Naive thymus-derived CD4-positive, alpha-beta T cell (primary cell): ENCODE measurements at regions not wholly inside any gene's neighbourhood (a gene's known extent, or its start where the extent isn't known, plus 50 kb on each side); places are given as distances from the start of the nearest gene placed in this dataset.

Source experiments
- ATAC-seq: fragments of 150-1000 bp; cut with Tn5 transposase; 2 replicates; pipeline ENCODE4 v1.10.0; 2021; ENCODE audit warnings: mild to moderate bottlenecking, moderate library complexity
- CTCF ChIA-PET: fragments of 350-600 bp; sonication (Branson Sonifier 250); formaldehyde crosslinking; loops from one replicate; lab custom pipeline; 2021; ENCODE audit warnings: antibody characterized with exemption; lab: Charles Lee
- POLR2A ChIA-PET: fragments of 350-600 bp; sonication (Branson Sonifier 250); formaldehyde crosslinking; loops from one replicate; lab custom pipeline; 2021; ENCODE audit warnings: antibody characterized with exemption, inconsistent platforms; lab: Charles Lee
- DNase-seq, 9 donors: peaks; one replicate each; pipeline versions ENCODE4 v3.0.0 to v3.0.0-alpha.2; 2020 to 2022; ENCODE audit warnings: mixed read lengths in 1 of 9
- H3K27ac ChIP-seq: one replicate; pipeline ENCODE4 v1.7.0; 2013; ENCODE audit warnings: mild to moderate bottlenecking, low read depth, low read length, moderate library complexity
- H3K27me3 ChIP-seq, 2 donors: one replicate each; pipeline ENCODE4 v1.7.0; 2013; ENCODE audit warnings: low read length in 2 of 2, mild to moderate bottlenecking in 2 of 2, moderate library complexity in 2 of 2; ENCODE audit not compliant: control insufficient read depth in 2 of 2, insufficient read depth in 2 of 2
- H3K36me3 ChIP-seq, 3 experiments: 1 replicate in 2 of 3; 2 replicates in 1 of 3; pipeline ENCODE4 v1.7.0; 2013; ENCODE audit warnings: low read length in 3 of 3, mild to moderate bottlenecking in 3 of 3, moderate library complexity in 1 of 3; ENCODE audit not compliant: insufficient read depth in 3 of 3, control insufficient read depth in 2 of 3
- H3K4me1 ChIP-seq, 2 donors: one replicate each; pipeline ENCODE4 v1.7.0; 2013; ENCODE audit warnings: low read length in 2 of 2, mild to moderate bottlenecking in 2 of 2, moderate library complexity in 1 of 2; ENCODE audit not compliant: control insufficient read depth in 2 of 2, insufficient read depth in 2 of 2
- H3K4me3 ChIP-seq: 2 replicates; pipeline ENCODE4 v1.7.0; 2013; ENCODE audit warnings: mild to moderate bottlenecking, low read length
- H3K9me3 ChIP-seq, 3 experiments: 1 replicate in 2 of 3; 2 replicates in 1 of 3; pipeline ENCODE4 v1.7.0; 2013; ENCODE audit warnings: low read length in 3 of 3; ENCODE audit not compliant: control insufficient read depth in 2 of 3
- H3K27ac Mint-ChIP-seq, 9 donors: one replicate each; pipeline ENCODE4 v1.8.0; 2020 to 2022; ENCODE audit warnings: mixed read lengths in 9 of 9, mild to moderate bottlenecking in 8 of 9, moderate library complexity in 5 of 9, inconsistent platforms in 2 of 9
- H3K27me3 Mint-ChIP-seq, 5 donors: one replicate each; pipeline ENCODE4 v1.8.0; 2021 to 2022; ENCODE audit warnings: mixed read lengths in 5 of 5, mild to moderate bottlenecking in 1 of 5
- H3K36me3 Mint-ChIP-seq, 5 donors: one replicate each; pipeline ENCODE4 v1.8.0; 2020 to 2022; ENCODE audit warnings: mixed read lengths in 5 of 5, mild to moderate bottlenecking in 3 of 5, inconsistent platforms in 1 of 5
- H3K4me1 Mint-ChIP-seq, 7 donors: one replicate each; pipeline ENCODE4 v1.8.0; 2020 to 2022; ENCODE audit warnings: mixed read lengths in 7 of 7, mild to moderate bottlenecking in 3 of 7, inconsistent platforms in 1 of 7
- H3K4me3 Mint-ChIP-seq, 10 donors: one replicate each; pipeline ENCODE4 v1.8.0; 2020 to 2022; ENCODE audit warnings: mild to moderate bottlenecking in 10 of 10, mixed read lengths in 10 of 10, moderate library complexity in 6 of 10, inconsistent platforms in 2 of 10
- H3K9me3 Mint-ChIP-seq, 11 donors: one replicate each; pipeline ENCODE4 v1.8.0; 2020 to 2022; ENCODE audit warnings: mixed read lengths in 11 of 11, mild to moderate bottlenecking in 4 of 11, inconsistent platforms in 1 of 11, moderate library complexity in 1 of 11
- intact Hi-C, 2 donors: fragments of 100-400 bp; cut with micrococcal nuclease; formaldehyde crosslinking; loops; one replicate each; pipeline ENCODE4 v1.15.1; 2023

DNA sequence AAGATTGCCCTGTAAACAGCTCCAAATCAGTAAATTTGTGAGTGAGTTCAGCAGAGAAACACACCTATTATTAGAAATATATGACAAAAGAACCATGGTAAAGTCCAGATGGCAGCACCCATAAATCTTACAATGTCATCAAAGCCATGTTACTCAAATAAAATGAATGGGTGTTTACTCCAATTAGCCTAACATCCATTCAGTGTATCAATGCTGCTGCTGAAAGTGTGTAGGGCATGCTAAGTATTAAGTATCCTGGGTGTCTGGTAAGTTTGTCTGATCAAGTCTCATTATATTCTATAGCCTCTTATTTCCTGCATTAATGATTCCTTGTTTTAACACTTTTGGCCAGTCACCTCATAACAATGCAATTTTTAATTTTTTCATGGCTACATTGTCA is 185.5 kb upstream of the STEAP4 start:
- ATAC-seq (no peak), DNase-seq (no peak)
- no peak overlapping the region for H3K4me3 Mint-ChIP-seq
- no peaks in the 10 kb centered on the region for H3K27me3 ChIP-seq
- H3K9me3 Mint-ChIP-seq: peaks cover 0 to 12% (median 0%) of the 10 kb centered on the region in 11 donors
- intact Hi-C loops: no loop called here
- H3K4me1 Mint-ChIP-seq: no peaks in the 10 kb centered on the region
- H3K27ac ChIP-seq: no peak overlapping the region
- H3K9me3 ChIP-seq: no peaks in the 10 kb centered on the region
- no peaks in the 10 kb centered on the region for H3K4me1 ChIP-seq
- no peaks in the 10 kb centered on the region for H3K36me3 ChIP-seq
- POLR2A ChIA-PET: no interaction called here
- no peak overlapping the region for H3K27ac Mint-ChIP-seq
- no peak overlapping the region for H3K4me3 ChIP-seq
- H3K36me3 Mint-ChIP-seq: no peaks in the 10 kb centered on the region
- H3K27me3 Mint-ChIP-seq: peaks cover 0 to 10% (median 2%) of the 10 kb centered on the region in 5 donors
- CTCF ChIA-PET: no interaction called here

GRCh38 chr7:88490874-88491273 is 184.2 kb upstream of the STEAP4 start:
- ChIA-PET CTCF (no interaction called here), POLR2A (no interaction called here)
- no peaks in the 10 kb centered on the region for H3K9me3 ChIP-seq
- Mint-ChIP-seq H3K4me1 (no peaks in the 10 kb centered on the region), H3K36me3 (no peaks in the 10 kb centered on the region), H3K27ac (no peak overlapping the region), H3K9me3 (peaks cover 0 to 12% (median 0%) of the 10 kb centered on the region in 11 donors), H3K4me3 (no peak overlapping the region), H3K27me3 (peaks cover 0 to 10% (median 2%) of the 10 kb centered on the region in 5 donors)
- H3K27me3 ChIP-seq: no peaks in the 10 kb centered on the region
- no peaks in the 10 kb centered on the region for H3K4me1 ChIP-seq
- intact Hi-C loops: no loop called here
- no peak overlapping the region for H3K4me3 ChIP-seq
- DNase-seq (no peak), ATAC-seq (no peak)
- H3K36me3 ChIP-seq: no peaks in the 10 kb centered on the region
- no peak overlapping the region for H3K27ac ChIP-seq

GRCh38 chr7:88490161-88490560 is 183.5 kb upstream of the STEAP4 start:
- Histone ChIP-seq H3K27ac (no peak overlapping the region), H3K4me3 (no peak overlapping the region), H3K36me3 (no peaks in the 10 kb centered on the region), H3K9me3 (no peaks in the 10 kb centered on the region), H3K27me3 (no peaks in the 10 kb centered on the region), H3K4me1 (no peaks in the 10 kb centered on the region)
- DNase-seq (no peak), ATAC-seq (no peak)
- H3K27ac Mint-ChIP-seq: no peak overlapping the region
- H3K4me3 Mint-ChIP-seq: no peak overlapping the region
- peaks cover 0 to 10% (median 2%) of the 10 kb centered on the region in 5 donors for H3K27me3 Mint-ChIP-seq
- H3K4me1 Mint-ChIP-seq: no peaks in the 10 kb centered on the region
- intact Hi-C loops: no loop called here
- POLR2A ChIA-PET: no interaction called here
- peaks cover 0 to 12% (median 0%) of the 10 kb centered on the region in 11 donors for H3K9me3 Mint-ChIP-seq
- CTCF ChIA-PET: no interaction called here
- H3K36me3 Mint-ChIP-seq: no peaks in the 10 kb centered on the region

DNA sequence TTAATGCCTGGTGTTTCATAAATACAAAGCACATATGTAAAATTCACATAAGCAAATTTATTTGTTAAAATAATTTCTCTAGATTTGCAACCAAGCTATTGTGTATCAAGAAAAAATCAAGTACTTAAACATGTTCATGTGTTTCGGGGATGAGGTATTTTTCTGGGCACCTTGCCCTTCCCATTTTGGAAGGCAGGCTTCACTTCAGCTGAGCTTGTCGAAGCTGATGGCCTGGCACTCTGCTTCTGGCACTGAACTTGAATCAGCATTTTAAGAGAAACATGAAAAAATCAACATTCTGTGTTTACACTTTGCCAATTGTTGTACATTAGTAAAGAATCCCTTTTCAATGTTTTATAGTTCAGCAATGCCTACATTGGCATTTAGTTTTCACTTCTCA is 179.1 kb upstream of the STEAP4 start:
- no peak for DNase-seq
- H3K4me1 Mint-ChIP-seq: no peaks in the 10 kb centered on the region
- no peak overlapping the region for H3K4me3 Mint-ChIP-seq
- ChIA-PET CTCF (no interaction called here), POLR2A (no interaction called here)
- Histone ChIP-seq H3K36me3 (no peaks in the 10 kb centered on the region), H3K4me1 (no peaks in the 10 kb centered on the region), H3K9me3 (no peaks in the 10 kb centered on the region), H3K27me3 (no peaks in the 10 kb centered on the region), H3K27ac (no peak overlapping the region), H3K4me3 (no peak overlapping the region)
- no peak overlapping the region for H3K27ac Mint-ChIP-seq
- intact Hi-C loops: no loop called here
- H3K27me3 Mint-ChIP-seq: peaks cover 0 to 6% (median 2%) of the 10 kb centered on the region in 5 donors
- peaks cover 0 to 12% (median 0%) of the 10 kb centered on the region in 11 donors for H3K9me3 Mint-ChIP-seq
- H3K36me3 Mint-ChIP-seq: no peaks in the 10 kb centered on the region
- ATAC-seq: no peak

- Histone ChIP-seq H3K27me3 (no peaks in the 10 kb centered on the region), H3K4me1 (no peaks in the 10 kb centered on the region), H3K27ac (no peak overlapping the region), H3K9me3 (no peaks in the 10 kb centered on the region), H3K4me3 (no peak overlapping the region), H3K36me3 (no peaks in the 10 kb centered on the region)
- intact Hi-C loops: no loop called here
- Mint-ChIP-seq H3K36me3 (no peaks in the 10 kb centered on the region), H3K9me3 (peaks cover 0 to 12% (median 0%) of the 10 kb centered on the region in 11 donors), H3K27ac (no peak overlapping the region), H3K4me3 (no peak overlapping the region), H3K27me3 (peaks cover 0 to 6% (median 0%) of the 10 kb centered on the region in 5 donors), H3K4me1 (no peaks in the 10 kb centered on the region)
- CTCF ChIA-PET: no interaction called here
- DNase-seq: no peak
- no peak for ATAC-seq
- POLR2A ChIA-PET: no interaction called here
These were observed 177.9 kb upstream of the STEAP4 start for GRCh38 chr7:88484551-88484950.

- ATAC-seq: no peak
- no peaks in the 10 kb centered on the region for H3K9me3 ChIP-seq
- intact Hi-C loops: no loop called here
- H3K9me3 Mint-ChIP-seq: no peaks in the 10 kb centered on the region
- no peaks in the 10 kb centered on the region for H3K36me3 ChIP-seq
- H3K27ac Mint-ChIP-seq: no peak overlapping the region
- no peak overlapping the region for H3K4me3 Mint-ChIP-seq
- POLR2A ChIA-PET: no interaction called here
- H3K4me1 Mint-ChIP-seq: no peaks in the 10 kb centered on the region
- no peaks in the 10 kb centered on the region for H3K36me3 Mint-ChIP-seq
- no peaks in the 10 kb centered on the region for H3K4me1 ChIP-seq
- CTCF ChIA-PET: no interaction called here
- no peak overlapping the region for H3K27ac ChIP-seq
- no peaks in the 10 kb centered on the region for H3K27me3 ChIP-seq
- H3K27me3 Mint-ChIP-seq: peaks cover 0 to 5% (median 0%) of the 10 kb centered on the region in 5 donors
- no peak overlapping the region for H3K4me3 ChIP-seq
- DNase-seq: no peak
These were observed 174.2 kb upstream of the STEAP4 start for GRCh38 chr7:88480896-88481295.

- Mint-ChIP-seq H3K9me3 (no peaks in the 10 kb centered on the region), H3K27me3 (peaks cover 0 to 5% (median 0%) of the 10 kb centered on the region in 5 donors), H3K27ac (no peak overlapping the region), H3K4me3 (no peak overlapping the region), H3K4me1 (no peaks in the 10 kb centered on the region), H3K36me3 (no peaks in the 10 kb centered on the region)
- no peaks in the 10 kb centered on the region for H3K4me1 ChIP-seq
- no peaks in the 10 kb centered on the region for H3K27me3 ChIP-seq
- no peak for DNase-seq
- no peak overlapping the region for H3K4me3 ChIP-seq
- no peaks in the 10 kb centered on the region for H3K9me3 ChIP-seq
- no peaks in the 10 kb centered on the region for H3K36me3 ChIP-seq
- no peak overlapping the region for H3K27ac ChIP-seq
- no peak for ATAC-seq
- intact Hi-C loops: no loop called here
- ChIA-PET POLR2A (no interaction called here), CTCF (no interaction called here)
These were observed 173.6 kb upstream of the STEAP4 start for GRCh38 chr7:88480271-88480670.
